AG10803 (cell line): ENCODE measurements at regions not wholly inside any gene's neighbourhood (a gene's known extent, or its start where the extent isn't known, plus 50 kb on each side); places are given as distances from the start of the nearest gene placed in this dataset.

Experiments used
- DNase-seq: peaks from one replicate; pipeline ENCODE4 v3.0.0; 2010; ENCODE audit warnings: low read depth
- H3K4me3 ChIP-seq: 2 replicates; pipeline ENCODE4 v1.5.1; 2011; ENCODE audit warnings: mild to moderate bottlenecking, low read length, control low read depth
- CTCF ChIP-seq: conservative IDR thresholded peaks from 2 replicates; pipeline ENCODE4 v1.5.1; 2011; ENCODE audit warnings: mild to moderate bottlenecking, low read length, control low read depth, inconsistent platforms

- TF ChIP-seq CTCF, result no peak
- no peak overlapping the region for H3K4me3 ChIP-seq
- no peak for DNase-seq
These were observed 211.9 kb downstream of the NXNL2 start for GRCh38 chr9:88746743-88747398.

GRCh38 chr9:88747768-88748167, 212.8 kb downstream of the NXNL2 start:
- 0 out of 2 replicates have a peak, but pooled peaks have one; percentile 14 for TF ChIP-seq CTCF
- DNase-seq, result peak; percentile 93
- no peak overlapping the region for H3K4me3 ChIP-seq

GRCh38 chr9:88748566-88749261, 213.7 kb downstream of the NXNL2 start:
- H3K4me3 ChIP-seq, result no peak overlapping the region
- no peak for TF ChIP-seq CTCF
- peak; percentile 70 for DNase-seq

GRCh38 chr9:88749420-88749819, 214.4 kb downstream of the NXNL2 start:
- TF ChIP-seq CTCF, result no peak
- peak; percentile 77 for DNase-seq
- H3K4me3 ChIP-seq, result no peak overlapping the region

- TF ChIP-seq CTCF, result no peak
- no peak overlapping the region for H3K4me3 ChIP-seq
- no peak for DNase-seq
These were observed 215.9 kb downstream of the NXNL2 start for GRCh38 chr9:88750832-88751360.

- DNase-seq, result no peak
- TF ChIP-seq CTCF, result no peak
- H3K4me3 ChIP-seq, result no peak overlapping the region
These were observed 216.8 kb downstream of the NXNL2 start for GRCh38 chr9:88751781-88752180.
